ENCODE measurements at regions not wholly inside any gene's neighbourhood (a gene's known extent, or its start where the extent isn't known, plus 50 kb on each side); places are given as distances from the start of the nearest gene placed in this dataset.
"Not testable (repeated sequence)": the region's sequence is repeated elsewhere in the genome, so short reads cannot be mapped to it uniquely, and the experiment has no call there.

- CTCF ChIA-PET; H3F3A ChIP-seq (ENCODE audit: insufficient read depth, low read depth); BruUV-seq (replicated peaks); H3K4me1 ChIP-seq (replicated peaks; ENCODE audit: insufficient read depth); H3K4me3 ChIP-seq; H3K27ac ChIP-seq; intact Hi-C loops (cut with micrococcal nuclease; ENCODE audit: unreplicated experiment); H3K27me3 ChIP-seq (ENCODE audit: insufficient read depth, low read depth); H3K9me2 ChIP-seq (ENCODE audit: insufficient read depth); POLR2A ChIA-PET (ENCODE audit: unreplicated experiment); H3K36me3 ChIP-seq (ENCODE audit: low read depth); H2AFZ ChIP-seq; H4K20me1 ChIP-seq (ENCODE audit: insufficient read depth); H3K79me2 ChIP-seq (ENCODE audit: low read depth); H3K4me2 ChIP-seq; H3K9me3 ChIP-seq (ENCODE audit: insufficient read depth, low read depth); DNase-seq: not testable (repeated sequence)
Measured at GRCh38 chrX:80508083-80508482, 87.8 kb downstream of the TENT5D start.

- Histone ChIP-seq H3K79me2 (ENCODE audit: low read depth) (no peaks in the 10 kb centered on the region), H3K36me3 (ENCODE audit: low read depth) (no peaks in the 10 kb centered on the region), H3K27ac (no peak overlapping the region), H3F3A (ENCODE audit: insufficient read depth, low read depth) (no peaks in the 10 kb centered on the region), H3K4me3 (no peak overlapping the region), H3K9me3 (ENCODE audit: insufficient read depth, low read depth) (no peaks in the 10 kb centered on the region), H3K9me2 (ENCODE audit: insufficient read depth) (no peaks in the 10 kb centered on the region), H2AFZ (no peak overlapping the region), H4K20me1 (ENCODE audit: insufficient read depth) (no peaks in the 10 kb centered on the region), H3K4me1 (replicated peaks; ENCODE audit: insufficient read depth) (no peaks in the 10 kb centered on the region), H3K4me2 (no peak overlapping the region), H3K27me3 (ENCODE audit: insufficient read depth, low read depth) (no peaks in the 10 kb centered on the region)
- no TSS peak for BruUV-seq (replicated peaks)
- intact Hi-C loops (cut with micrococcal nuclease; ENCODE audit: unreplicated experiment) = no loop called here
- ChIA-PET POLR2A (ENCODE audit: unreplicated experiment) (no interaction called here), CTCF (no interaction called here)
- no peak for TF ChIP-seq EZH2 (IDR thresholded peaks at IDR 0.05; ENCODE audit: low read depth)
- TF ChIP-seq, protein P1, sequence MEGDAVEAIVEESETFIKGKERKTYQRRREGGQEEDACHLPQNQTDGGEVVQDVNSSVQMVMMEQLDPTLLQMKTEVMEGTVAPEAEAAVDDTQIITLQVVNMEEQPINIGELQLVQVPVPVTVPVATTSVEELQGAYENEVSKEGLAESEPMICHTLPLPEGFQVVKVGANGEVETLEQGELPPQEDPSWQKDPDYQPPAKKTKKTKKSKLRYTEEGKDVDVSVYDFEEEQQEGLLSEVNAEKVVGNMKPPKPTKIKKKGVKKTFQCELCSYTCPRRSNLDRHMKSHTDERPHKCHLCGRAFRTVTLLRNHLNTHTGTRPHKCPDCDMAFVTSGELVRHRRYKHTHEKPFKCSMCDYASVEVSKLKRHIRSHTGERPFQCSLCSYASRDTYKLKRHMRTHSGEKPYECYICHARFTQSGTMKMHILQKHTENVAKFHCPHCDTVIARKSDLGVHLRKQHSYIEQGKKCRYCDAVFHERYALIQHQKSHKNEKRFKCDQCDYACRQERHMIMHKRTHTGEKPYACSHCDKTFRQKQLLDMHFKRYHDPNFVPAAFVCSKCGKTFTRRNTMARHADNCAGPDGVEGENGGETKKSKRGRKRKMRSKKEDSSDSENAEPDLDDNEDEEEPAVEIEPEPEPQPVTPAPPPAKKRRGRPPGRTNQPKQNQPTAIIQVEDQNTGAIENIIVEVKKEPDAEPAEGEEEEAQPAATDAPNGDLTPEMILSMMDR (conservative IDR thresholded peaks at IDR 0.05) = no peak
- no peak for DNase-seq
Measured at GRCh38 chrX:80511969-80512760, 91.9 kb downstream of the TENT5D start.

- intact Hi-C loops (cut with micrococcal nuclease; ENCODE audit: unreplicated experiment) = no loop called here
- no peaks in the 10 kb centered on the region for H4K20me1 ChIP-seq (ENCODE audit: insufficient read depth)
- no peak for DNase-seq
- no peak for TF ChIP-seq EZH2 (IDR thresholded peaks at IDR 0.05; ENCODE audit: low read depth)
- TF ChIP-seq, protein P1 (conservative IDR thresholded peaks at IDR 0.05) = no peak
- H3K9me3 ChIP-seq (ENCODE audit: insufficient read depth, low read depth) = no peaks in the 10 kb centered on the region
- H3K4me1 ChIP-seq (replicated peaks; ENCODE audit: insufficient read depth) = no peaks in the 10 kb centered on the region
- no peak overlapping the region for H3K4me3 ChIP-seq
- H3K4me2 ChIP-seq = no peak overlapping the region
- no peak overlapping the region for H2AFZ ChIP-seq
- H3F3A ChIP-seq (ENCODE audit: insufficient read depth, low read depth) = no peaks in the 10 kb centered on the region
- H3K27me3 ChIP-seq (ENCODE audit: insufficient read depth, low read depth) = no peaks in the 10 kb centered on the region
- BruUV-seq (replicated peaks) = no TSS peak
- H3K36me3 ChIP-seq (ENCODE audit: low read depth) = no peaks in the 10 kb centered on the region
- no peak overlapping the region for H3K27ac ChIP-seq
- CTCF ChIA-PET = no interaction called here
- no peaks in the 10 kb centered on the region for H3K9me2 ChIP-seq (ENCODE audit: insufficient read depth)
- POLR2A ChIA-PET (ENCODE audit: unreplicated experiment) = no interaction called here
- no peaks in the 10 kb centered on the region for H3K79me2 ChIP-seq (ENCODE audit: low read depth)
Measured at GRCh38 chrX:80512924-80513323, 92.7 kb downstream of the TENT5D start.

GRCh38 chrX:80513625-80514024 is 93.4 kb downstream of the TENT5D start:
- BruUV-seq (replicated peaks) = no TSS peak
- Histone ChIP-seq H3K27ac (no peak overlapping the region), H3K36me3 (ENCODE audit: low read depth) (no peaks in the 10 kb centered on the region), H3K9me3 (ENCODE audit: insufficient read depth, low read depth) (no peaks in the 10 kb centered on the region), H4K20me1 (ENCODE audit: insufficient read depth) (no peaks in the 10 kb centered on the region), H3K4me1 (replicated peaks; ENCODE audit: insufficient read depth) (no peaks in the 10 kb centered on the region), H3K79me2 (ENCODE audit: low read depth) (no peaks in the 10 kb centered on the region), H3K27me3 (ENCODE audit: insufficient read depth, low read depth) (no peaks in the 10 kb centered on the region), H2AFZ (no peak overlapping the region), H3K4me3 (no peak overlapping the region), H3K4me2 (no peak overlapping the region), H3K9me2 (ENCODE audit: insufficient read depth) (no peaks in the 10 kb centered on the region), H3F3A (ENCODE audit: insufficient read depth, low read depth) (no peaks in the 10 kb centered on the region)
- POLR2A ChIA-PET (ENCODE audit: unreplicated experiment) = no interaction called here
- TF ChIP-seq, protein P1 (conservative IDR thresholded peaks at IDR 0.05) = no peak
- TF ChIP-seq EZH2 (IDR thresholded peaks at IDR 0.05; ENCODE audit: low read depth) = no peak
- intact Hi-C loops (cut with micrococcal nuclease; ENCODE audit: unreplicated experiment) = no loop called here
- CTCF ChIA-PET = no interaction called here
- DNase-seq = no peak
